ENCODE measurements at regions not wholly inside any gene's neighbourhood (a gene's known extent, or its start where the extent isn't known, plus 50 kb on each side); places are given as distances from the start of the nearest gene placed in this dataset.
A peak's percentile ranks its signal among the peaks of the same experiment; 100 is the strongest.
"Not testable (repeated sequence)": the region's sequence is repeated elsewhere in the genome, so short reads cannot be mapped to it uniquely, and the experiment has no call there.

DNA sequence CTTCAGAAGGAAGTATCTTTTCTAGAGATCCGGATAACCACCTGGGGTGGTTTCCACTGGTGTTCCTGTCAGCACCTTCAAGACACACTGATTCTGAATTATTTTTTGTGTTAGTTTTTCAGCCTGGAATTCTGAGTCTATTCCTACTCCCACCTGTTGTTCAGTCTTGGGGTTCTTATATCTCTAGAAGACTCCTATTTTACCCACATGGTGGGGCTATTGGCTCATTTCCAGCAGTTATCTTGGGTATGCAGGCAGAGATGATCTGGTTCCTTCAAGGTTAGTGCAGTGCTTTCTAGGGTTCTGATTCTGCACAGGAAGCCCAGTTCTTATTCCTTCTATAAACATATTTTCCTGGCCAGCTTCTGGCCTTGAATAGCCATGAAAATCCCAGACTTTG lies 175.6 kb upstream of the PDE7B start:
- H3K4me3 ChIP-seq (ENCODE audit: low read length in 2 of 2): no peak overlapping the region
- 36% methylated on average over 1 of the region's 1 CpG for WGBS
- no peaks in the 10 kb centered on the region for H3K27me3 ChIP-seq (ENCODE audit: control insufficient read depth in 2 of 2, insufficient read depth in 1 of 2, low read length in 1 of 2)
- peaks cover 0 to 4% of the 10 kb centered on the region in 2 donors for H3K9me3 ChIP-seq (ENCODE audit: control insufficient read depth in 2 of 2, insufficient read depth in 1 of 2, low read length in 1 of 2)
- no peaks in the 10 kb centered on the region for H3K4me1 ChIP-seq (ENCODE audit: control insufficient read depth in 2 of 2, insufficient read depth in 2 of 2, low read length in 2 of 2)
- no peaks in the 10 kb centered on the region for H3K36me3 ChIP-seq (ENCODE audit: control insufficient read depth in 2 of 2, insufficient read depth in 2 of 2, low read length in 1 of 2)
- H3K27ac ChIP-seq (ENCODE audit: low read depth in 1 of 2, low read length in 1 of 2): no peak overlapping the region
- peak; percentile 14 to 79 (median 56) for DNase-seq (ENCODE audit: low read depth in 6 of 9, low spot score in 9 of 9)

DNA sequence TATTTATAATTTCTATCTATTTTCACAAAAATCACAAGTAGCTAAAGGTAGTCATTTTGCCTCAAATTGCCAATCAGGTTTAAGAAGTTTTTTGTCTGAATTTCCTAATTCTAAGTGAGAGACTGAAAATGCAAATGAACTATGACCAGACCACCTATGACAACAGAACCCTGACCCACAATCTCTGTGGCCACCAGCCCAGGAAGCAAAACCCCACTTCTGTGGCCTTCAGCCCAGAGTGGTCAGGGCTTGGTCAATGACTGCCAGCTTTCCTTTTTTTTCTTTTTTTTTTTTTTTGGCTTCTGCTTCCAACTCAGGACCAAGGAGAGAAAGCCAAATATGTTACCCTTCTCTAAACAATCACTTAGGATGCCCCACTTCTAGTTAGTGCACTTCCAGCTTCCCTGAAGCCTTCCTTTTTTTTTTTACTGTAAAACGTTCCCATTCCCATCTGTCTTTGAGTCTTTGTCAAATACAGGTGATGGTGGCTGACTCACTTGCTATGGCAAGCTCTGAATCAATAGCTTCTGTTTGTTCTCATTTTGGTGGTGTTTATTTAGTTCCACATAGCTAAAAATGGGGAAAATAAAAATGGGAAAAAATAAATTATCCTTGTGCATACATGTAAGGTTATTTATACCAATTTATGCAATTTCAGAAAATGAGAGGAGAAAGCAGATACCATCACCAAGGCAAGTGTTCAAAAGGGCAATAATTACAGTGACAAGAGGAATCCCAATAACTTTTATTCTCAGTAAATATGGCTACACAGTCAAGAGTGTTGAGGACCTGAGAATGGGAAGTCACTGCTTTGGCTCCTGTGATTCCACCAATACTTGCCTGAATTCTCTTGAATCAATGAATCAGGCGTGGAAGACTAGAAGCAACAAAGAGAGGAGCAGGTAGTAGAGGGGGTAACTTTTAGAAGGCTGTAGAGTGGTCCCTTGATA lies 170.3 kb upstream of the PDE7B start:
- H3K4me3 ChIP-seq (ENCODE audit: low read length in 2 of 2): no peak overlapping the region
- H3K27ac ChIP-seq (ENCODE audit: low read depth in 1 of 2, low read length in 1 of 2): no peak overlapping the region
- H3K36me3 ChIP-seq (ENCODE audit: control insufficient read depth in 2 of 2, insufficient read depth in 2 of 2, low read length in 1 of 2): no peaks in the 10 kb centered on the region
- H3K4me1 ChIP-seq (ENCODE audit: control insufficient read depth in 2 of 2, insufficient read depth in 2 of 2, low read length in 2 of 2): peaks cover 0 to under 1% of the 10 kb centered on the region in 2 donors
- no peaks in the 10 kb centered on the region for H3K27me3 ChIP-seq (ENCODE audit: control insufficient read depth in 2 of 2, insufficient read depth in 1 of 2, low read length in 1 of 2)
- WGBS: 63% methylated on average over 2 of the region's 2 CpGs
- DNase-seq (ENCODE audit: low read depth in 6 of 9, low spot score in 9 of 9): no peak
- no peaks in the 10 kb centered on the region for H3K9me3 ChIP-seq (ENCODE audit: control insufficient read depth in 2 of 2, insufficient read depth in 1 of 2, low read length in 1 of 2)

DNA sequence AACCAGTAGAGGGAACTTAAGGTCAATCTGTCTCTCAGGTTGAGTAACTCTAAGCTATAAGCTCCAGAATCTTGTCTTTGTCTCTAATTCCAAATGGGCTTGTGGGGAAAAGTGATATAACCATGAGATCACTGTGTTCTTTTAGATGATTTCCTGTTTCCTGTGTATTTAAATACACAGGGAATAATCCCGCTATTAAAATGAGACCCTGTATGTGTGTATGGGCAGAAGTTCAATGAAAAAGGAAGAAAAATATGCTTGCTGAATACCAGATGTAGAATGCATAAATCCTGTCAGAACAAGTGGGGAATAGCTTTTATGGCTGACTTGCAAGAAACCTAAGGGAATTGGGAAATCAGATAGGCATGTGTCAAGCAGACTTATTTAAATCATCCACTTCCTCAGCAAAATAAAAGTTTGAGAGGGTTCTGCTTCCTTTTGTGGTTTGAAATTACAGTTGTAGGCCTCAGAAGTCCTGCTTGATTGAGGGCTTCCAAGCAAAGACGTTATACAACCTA lies 164.7 kb upstream of the PDE7B start:
- Histone ChIP-seq H3K9me3 (ENCODE audit: control insufficient read depth in 2 of 2, insufficient read depth in 1 of 2, low read length in 1 of 2) (no peaks in the 10 kb centered on the region), H3K27me3 (ENCODE audit: control insufficient read depth in 2 of 2, insufficient read depth in 1 of 2, low read length in 1 of 2) (no peaks in the 10 kb centered on the region), H3K27ac (ENCODE audit: low read depth in 1 of 2, low read length in 1 of 2) (no peak overlapping the region), H3K36me3 (ENCODE audit: control insufficient read depth in 2 of 2, insufficient read depth in 2 of 2, low read length in 1 of 2) (no peaks in the 10 kb centered on the region), H3K4me1 (ENCODE audit: control insufficient read depth in 2 of 2, insufficient read depth in 2 of 2, low read length in 2 of 2) (peaks cover 0 to 8% of the 10 kb centered on the region in 2 donors), H3K4me3 (ENCODE audit: low read length in 2 of 2) (no peak overlapping the region)
- 23% methylated on average over 2 of the region's 2 CpGs for WGBS
- DNase-seq (ENCODE audit: low read depth in 6 of 9, low spot score in 9 of 9): peak in 1 of 9 donors; percentile 16

DNA sequence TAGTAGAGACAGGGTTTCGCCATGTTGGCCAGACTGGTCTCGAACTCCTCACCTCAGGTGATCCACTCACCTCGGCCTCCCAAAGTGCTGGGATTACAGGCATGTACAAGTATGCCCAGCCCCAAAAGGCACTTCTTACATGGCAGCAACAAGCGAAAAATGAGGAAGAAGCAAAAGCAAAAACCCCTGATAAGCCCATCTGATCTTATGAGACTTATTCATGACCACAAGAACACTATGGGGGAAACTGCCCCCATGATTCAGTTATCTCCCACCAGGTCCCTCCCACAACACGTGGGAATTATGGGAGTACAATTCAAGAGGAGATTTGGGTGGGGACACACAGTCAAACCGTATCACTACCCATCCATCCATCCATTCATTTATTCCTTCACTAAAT lies 163.0 kb upstream of the PDE7B start:
- not testable (repeated sequence) for H3K27me3 ChIP-seq (ENCODE audit: control insufficient read depth in 2 of 2, insufficient read depth in 1 of 2, low read length in 1 of 2); H3K9me3 ChIP-seq (ENCODE audit: control insufficient read depth in 2 of 2, insufficient read depth in 1 of 2, low read length in 1 of 2); DNase-seq (ENCODE audit: low read depth in 6 of 9, low spot score in 9 of 9); H3K4me3 ChIP-seq (ENCODE audit: low read length in 2 of 2); H3K4me1 ChIP-seq (ENCODE audit: control insufficient read depth in 2 of 2, insufficient read depth in 2 of 2, low read length in 2 of 2); H3K36me3 ChIP-seq (ENCODE audit: control insufficient read depth in 2 of 2, insufficient read depth in 2 of 2, low read length in 1 of 2); H3K27ac ChIP-seq (ENCODE audit: low read depth in 1 of 2, low read length in 1 of 2)
- WGBS: 85% methylated on average over 6 of the region's 6 CpGs

DNA sequence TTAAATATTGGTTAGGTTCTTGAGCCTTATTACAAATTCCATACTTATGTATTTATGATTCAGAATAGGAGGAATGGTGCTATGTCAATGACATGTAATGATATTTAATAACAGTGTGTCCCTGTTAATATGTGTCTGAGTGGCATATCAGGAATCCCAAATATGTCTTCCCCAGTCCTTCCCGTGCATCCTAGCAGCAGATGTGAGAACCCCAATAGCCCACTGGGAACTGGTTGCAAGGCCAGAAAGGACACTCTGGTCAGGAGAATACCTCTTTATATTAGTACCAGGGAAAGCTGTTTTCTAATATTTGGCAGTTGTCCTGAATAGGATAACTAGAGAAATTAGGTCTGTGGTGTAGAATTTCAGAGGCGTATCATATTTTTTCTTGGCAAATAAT lies 159.1 kb upstream of the PDE7B start:
- DNase-seq (ENCODE audit: low read depth in 6 of 9, low spot score in 9 of 9): no peak
- H3K4me3 ChIP-seq (ENCODE audit: low read length in 2 of 2): no peak overlapping the region
- H3K9me3 ChIP-seq (ENCODE audit: control insufficient read depth in 2 of 2, insufficient read depth in 1 of 2, low read length in 1 of 2): no peaks in the 10 kb centered on the region
- 97% methylated on average over 2 of the region's 2 CpGs for WGBS
- H3K36me3 ChIP-seq (ENCODE audit: control insufficient read depth in 2 of 2, insufficient read depth in 2 of 2, low read length in 1 of 2): no peaks in the 10 kb centered on the region
- H3K27ac ChIP-seq (ENCODE audit: low read depth in 1 of 2, low read length in 1 of 2): no peak overlapping the region
- peaks cover 0 to under 1% of the 10 kb centered on the region in 2 donors for H3K4me1 ChIP-seq (ENCODE audit: control insufficient read depth in 2 of 2, insufficient read depth in 2 of 2, low read length in 2 of 2)
- no peaks in the 10 kb centered on the region for H3K27me3 ChIP-seq (ENCODE audit: control insufficient read depth in 2 of 2, insufficient read depth in 1 of 2, low read length in 1 of 2)

DNA sequence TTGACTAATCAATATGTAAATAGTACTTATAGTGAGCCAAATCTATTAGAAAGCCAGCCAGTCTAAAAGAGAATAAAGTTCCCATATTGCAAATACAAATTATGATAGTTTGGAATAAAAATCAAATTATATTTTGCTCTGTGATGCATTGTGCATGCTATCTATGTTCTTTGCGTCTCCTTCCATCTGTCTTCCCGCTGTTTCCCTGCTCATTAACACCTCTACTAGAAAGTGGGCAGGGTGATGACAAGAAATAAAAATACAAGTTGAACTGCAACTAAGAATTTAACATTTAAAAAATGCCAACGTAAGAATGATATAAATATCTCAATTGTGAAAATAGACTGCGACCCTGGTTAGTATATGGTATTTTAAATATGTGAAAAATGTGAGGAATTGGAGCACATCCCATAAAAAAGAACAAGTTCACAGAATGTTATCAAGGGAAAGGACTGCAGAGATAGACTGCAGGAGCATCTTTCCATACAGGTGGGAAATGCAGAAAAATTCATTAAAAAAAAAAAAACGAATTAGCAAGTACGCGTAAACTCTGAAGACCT lies 157.6 kb upstream of the PDE7B start:
- no peaks in the 10 kb centered on the region for H3K27me3 ChIP-seq (ENCODE audit: control insufficient read depth in 2 of 2, insufficient read depth in 1 of 2, low read length in 1 of 2)
- no peaks in the 10 kb centered on the region for H3K4me1 ChIP-seq (ENCODE audit: control insufficient read depth in 2 of 2, insufficient read depth in 2 of 2, low read length in 2 of 2)
- H3K36me3 ChIP-seq (ENCODE audit: control insufficient read depth in 2 of 2, insufficient read depth in 2 of 2, low read length in 1 of 2): no peaks in the 10 kb centered on the region
- WGBS: 98% methylated on average over 7 of the region's 7 CpGs
- no peaks in the 10 kb centered on the region for H3K9me3 ChIP-seq (ENCODE audit: control insufficient read depth in 2 of 2, insufficient read depth in 1 of 2, low read length in 1 of 2)
- no peak for DNase-seq (ENCODE audit: low read depth in 6 of 9, low spot score in 9 of 9)
- H3K4me3 ChIP-seq (ENCODE audit: low read length in 2 of 2): no peak overlapping the region
- H3K27ac ChIP-seq (ENCODE audit: low read depth in 1 of 2, low read length in 1 of 2): no peak overlapping the region

DNA sequence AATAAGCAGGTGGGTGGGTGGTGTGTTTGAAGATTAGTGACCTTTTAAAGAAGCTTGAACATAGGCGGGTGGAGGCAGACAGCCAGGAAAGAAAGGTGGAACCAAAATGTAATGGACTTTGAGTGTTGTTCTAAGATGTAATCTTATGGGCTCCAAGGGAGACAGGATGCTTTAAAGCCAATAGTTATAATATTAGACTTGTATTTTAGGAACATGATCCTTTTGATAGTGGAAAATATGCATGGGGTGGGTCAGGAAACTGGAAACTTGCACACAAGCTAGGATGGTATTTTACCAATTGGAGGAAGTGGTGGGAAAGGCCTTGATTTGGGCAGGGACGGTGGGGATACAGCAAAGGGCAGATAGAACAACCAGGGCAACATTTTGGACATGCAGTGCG lies 151.8 kb upstream of the PDE7B start:
- no peaks in the 10 kb centered on the region for H3K36me3 ChIP-seq (ENCODE audit: control insufficient read depth in 2 of 2, insufficient read depth in 2 of 2, low read length in 1 of 2)
- H3K27ac ChIP-seq (ENCODE audit: low read depth in 1 of 2, low read length in 1 of 2): no peak overlapping the region
- 96% methylated on average over 3 of the region's 3 CpGs for WGBS
- no peak overlapping the region for H3K4me3 ChIP-seq (ENCODE audit: low read length in 2 of 2)
- no peaks in the 10 kb centered on the region for H3K9me3 ChIP-seq (ENCODE audit: control insufficient read depth in 2 of 2, insufficient read depth in 1 of 2, low read length in 1 of 2)
- no peaks in the 10 kb centered on the region for H3K4me1 ChIP-seq (ENCODE audit: control insufficient read depth in 2 of 2, insufficient read depth in 2 of 2, low read length in 2 of 2)
- no peak for DNase-seq (ENCODE audit: low read depth in 6 of 9, low spot score in 9 of 9)
- H3K27me3 ChIP-seq (ENCODE audit: control insufficient read depth in 2 of 2, insufficient read depth in 1 of 2, low read length in 1 of 2): no peaks in the 10 kb centered on the region

DNA sequence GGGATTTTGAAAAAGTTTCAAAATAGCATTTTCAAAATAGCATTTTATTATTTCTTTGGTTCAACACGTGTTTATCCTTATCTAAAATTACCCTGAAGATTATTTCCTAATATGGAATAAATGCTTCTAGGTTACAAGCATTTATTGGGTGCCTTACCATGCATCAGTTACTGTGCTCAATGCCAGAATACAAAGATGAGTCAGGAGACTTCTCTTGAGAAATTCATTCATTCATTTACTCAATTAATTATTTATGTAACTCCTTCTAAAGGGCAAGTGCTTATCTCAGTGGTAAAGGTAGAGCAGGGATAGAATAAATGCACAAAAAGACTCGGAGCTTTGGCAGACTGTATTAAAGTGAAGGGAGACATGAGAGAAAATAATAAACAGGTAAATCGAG lies 150.1 kb upstream of the PDE7B start:
- Histone ChIP-seq H3K4me1 (ENCODE audit: control insufficient read depth in 2 of 2, insufficient read depth in 2 of 2, low read length in 2 of 2) (no peaks in the 10 kb centered on the region), H3K4me3 (ENCODE audit: low read length in 2 of 2) (no peak overlapping the region), H3K27me3 (ENCODE audit: control insufficient read depth in 2 of 2, insufficient read depth in 1 of 2, low read length in 1 of 2) (no peaks in the 10 kb centered on the region), H3K9me3 (ENCODE audit: control insufficient read depth in 2 of 2, insufficient read depth in 1 of 2, low read length in 1 of 2) (no peaks in the 10 kb centered on the region), H3K36me3 (ENCODE audit: control insufficient read depth in 2 of 2, insufficient read depth in 2 of 2, low read length in 1 of 2) (no peaks in the 10 kb centered on the region), H3K27ac (ENCODE audit: low read depth in 1 of 2, low read length in 1 of 2) (no peak overlapping the region)
- DNase-seq (ENCODE audit: low read depth in 6 of 9, low spot score in 9 of 9): no peak
- WGBS: 96% methylated on average over 3 of the region's 3 CpGs

DNA sequence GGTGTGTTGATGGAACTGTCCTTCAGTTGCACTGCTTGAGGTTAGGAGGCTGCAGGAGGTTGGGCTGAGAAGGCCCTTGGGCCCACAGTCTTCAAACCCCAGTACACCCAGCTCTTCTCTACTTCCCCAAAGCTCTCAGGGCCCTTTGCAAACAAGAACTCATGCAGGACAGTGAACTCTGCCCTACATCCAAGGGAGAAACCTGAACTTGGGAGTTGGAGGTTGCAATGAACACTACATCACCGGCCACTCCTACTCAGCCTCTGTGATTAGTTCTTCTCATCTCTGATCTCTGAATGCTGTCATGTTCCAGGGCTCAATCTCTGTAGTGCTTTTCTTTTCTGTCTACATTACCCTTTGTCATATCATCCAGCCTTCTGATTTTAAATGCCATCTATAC lies 148.5 kb upstream of the PDE7B start:
- Histone ChIP-seq H3K4me1 (ENCODE audit: control insufficient read depth in 2 of 2, insufficient read depth in 2 of 2, low read length in 2 of 2) (no peaks in the 10 kb centered on the region), H3K9me3 (ENCODE audit: control insufficient read depth in 2 of 2, insufficient read depth in 1 of 2, low read length in 1 of 2) (no peaks in the 10 kb centered on the region), H3K4me3 (ENCODE audit: low read length in 2 of 2) (no peak overlapping the region), H3K27me3 (ENCODE audit: control insufficient read depth in 2 of 2, insufficient read depth in 1 of 2, low read length in 1 of 2) (no peaks in the 10 kb centered on the region), H3K36me3 (ENCODE audit: control insufficient read depth in 2 of 2, insufficient read depth in 2 of 2, low read length in 1 of 2) (no peaks in the 10 kb centered on the region), H3K27ac (ENCODE audit: low read depth in 1 of 2, low read length in 1 of 2) (no peak overlapping the region)
- DNase-seq (ENCODE audit: low read depth in 6 of 9, low spot score in 9 of 9): no peak
- 98% methylated on average over 1 of the region's 1 CpG for WGBS
